GM12892 (cell line): ENCODE measurements at regions not wholly inside any gene's neighbourhood (a gene's known extent, or its start where the extent isn't known, plus 50 kb on each side); places are given as distances from the start of the nearest gene placed in this dataset.

Experiments
- POLR2A ChIP-seq: IDR thresholded peaks from 2 replicates; pipeline ENCODE4 v1.6.1; 2011; ENCODE audit warnings: low read depth, low read length, control low read depth
- POLR2AphosphoS5 ChIP-seq: IDR thresholded peaks from 2 replicates; pipeline ENCODE4 v1.6.1; 2011; ENCODE audit warnings: low read depth, low read length, control low read depth

DNA sequence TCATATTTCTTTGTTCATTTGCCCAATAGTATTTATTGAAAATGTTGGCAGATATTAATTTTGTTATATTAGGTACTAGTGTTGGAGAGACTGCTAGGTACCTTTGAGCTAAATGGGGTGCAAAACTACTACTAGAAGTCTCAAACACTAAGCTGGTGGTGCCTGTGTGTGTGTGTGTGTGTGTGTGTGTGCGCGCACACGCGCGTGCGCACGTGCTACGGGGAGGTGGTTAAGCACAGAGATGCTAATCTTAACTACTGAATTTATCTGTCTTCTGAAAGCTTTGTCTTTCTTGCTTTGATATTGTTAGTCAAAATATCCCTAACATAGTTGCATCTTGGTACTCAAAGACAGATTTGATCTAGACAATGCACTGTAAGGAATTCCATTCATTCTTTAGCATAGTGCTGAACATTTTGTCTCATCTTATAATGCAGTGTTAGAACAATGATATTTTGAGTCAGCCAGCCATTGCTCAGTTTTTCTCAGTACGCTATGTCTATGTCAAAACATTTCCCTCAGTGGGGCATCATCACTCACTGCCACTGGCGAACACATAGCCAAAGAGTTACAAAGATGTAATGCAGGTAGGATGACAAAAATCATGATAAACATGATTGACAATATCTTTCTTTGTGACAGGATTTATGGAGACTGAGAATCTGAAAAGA, 396.0 kb upstream of the RGPD4 start:
- TF ChIP-seq POLR2AphosphoS5 (no peak), POLR2A (no peak)
